K562 (cell line): ENCODE measurements at regions not wholly inside any gene's neighbourhood (a gene's known extent, or its start where the extent isn't known, plus 50 kb on each side); places are given as distances from the start of the nearest gene placed in this dataset.

Experiments
- ARID3A ChIP-seq: IDR thresholded peaks from 2 replicates; pipeline ENCODE4 v1.6.1; 2012; ENCODE audit warnings: low read depth, low read length, improper control_type of control experiment, borderline replicate concordance
- BRCA1 ChIP-seq, 2 experiments: fragments of 450-650 bp in 1 of 2; sonication (generic) in 1 of 2; formaldehyde crosslinking in 1 of 2; IDR thresholded peaks; 2 replicates each; pipeline versions ENCODE4 v1.5.0 to v1.6.1; 2017 to 2020; ENCODE audit warnings: mild to moderate bottlenecking in 1 of 2, missing genetic modification reagents in 1 of 2
- CAMTA2 ChIP-seq: fragments of 250-450 bp; sonication (Bioruptor Pico); conservative IDR thresholded peaks from 2 replicates; pipeline ENCODE4 v1.5.1; 2022
- CBX8 ChIP-seq: fragments of 200-600 bp; sonication (generic); IDR thresholded peaks from 2 replicates; pipeline ENCODE4 v1.6.1; 2012; ENCODE audit warnings: borderline replicate concordance, mixed run types, low read depth, mild to moderate bottlenecking, moderate library complexity, mixed read lengths, low read length, control low read depth, inconsistent platforms; ENCODE audit not compliant: poor library complexity, severe bottlenecking; ENCODE audit errors: extremely low read depth
- CCAR2 ChIP-seq: fragments of 200-400 bp; formaldehyde crosslinking; IDR thresholded peaks from 2 replicates; pipeline ENCODE4 v1.6.1; 2017; ENCODE audit warnings: mild to moderate bottlenecking, low read depth, low read length
- ETV1 ChIP-seq: fragments of 450-650 bp; conservative IDR thresholded peaks from 2 replicates; pipeline ENCODE4 v1.6.1; 2016; ENCODE audit warnings: missing genetic modification characterization, control low read depth, low read depth, missing compliant biosample characterization
- GTF2E2 ChIP-seq: fragments of 200-800 bp; sonication (Bioruptor generic); IDR thresholded peaks from 2 replicates; pipeline ENCODE4 v1.6.1; 2016; ENCODE audit warnings: missing genetic modification characterization, missing compliant biosample characterization
- GTF2F1 ChIP-seq: IDR thresholded peaks from 2 replicates; pipeline ENCODE4 v1.6.1; 2011; ENCODE audit warnings: low read depth, low read length, improper control_type of control experiment
- HOXB6 ChIP-seq: fragments of 250-450 bp; sonication (Bioruptor Pico); IDR thresholded peaks from 2 replicates; pipeline ENCODE4 v1.5.1; 2022; ENCODE audit warnings: mild to moderate bottlenecking, borderline replicate concordance
- MBD2 ChIP-seq: sonication (generic); IDR thresholded peaks from 2 replicates; pipeline ENCODE4 v1.6.1; 2016; ENCODE audit warnings: low read depth, borderline replicate concordance
- MCM2 ChIP-seq: fragments of 450-650 bp; IDR thresholded peaks from 2 replicates; pipeline ENCODE4 v1.6.1; 2017; ENCODE audit warnings: low read depth, mild to moderate bottlenecking
- MLX ChIP-seq, 2 experiments: fragments of 450-650 bp in 1 of 2; sonication (generic) in 1 of 2; formaldehyde crosslinking; conservative IDR thresholded peaks; 2 replicates each; pipeline versions ENCODE4 v1.4.0 to v1.8.1; 2020 to 2022; ENCODE audit warnings: mild to moderate bottlenecking in 1 of 2, missing genetic modification reagents in 1 of 2
- NCOA1 ChIP-seq: fragments of 450-650 bp; IDR thresholded peaks from 2 replicates; pipeline ENCODE4 v1.6.1; 2016; ENCODE audit warnings: low read depth
- POLR2A ChIP-seq: fragments of 450-650 bp; conservative IDR thresholded peaks from 2 replicates; pipeline ENCODE4 v1.6.1; 2016
- POU5F1 ChIP-seq: fragments of 150-350 bp; IDR thresholded peaks from 2 replicates; pipeline ENCODE4 v1.6.1; 2014; ENCODE audit warnings: borderline replicate concordance, low read length, low read depth, mild to moderate bottlenecking; ENCODE audit not compliant: partially characterized antibody
- SNIP1 ChIP-seq: fragments of 450-650 bp; IDR thresholded peaks from 2 replicates; pipeline ENCODE4 v1.7.1; 2017; ENCODE audit warnings: low read depth, mild to moderate bottlenecking
- ZBTB1 ChIP-seq: sonication (generic); formaldehyde crosslinking; IDR thresholded peaks from 2 replicates; pipeline ENCODE4 v1.8.1; 2023; ENCODE audit warnings: missing genetic modification reagents, low read depth, mild to moderate bottlenecking, borderline replicate concordance
- ZNF445 ChIP-seq: fragments of 250-450 bp; sonication (Bioruptor Pico); IDR thresholded peaks from 2 replicates; pipeline ENCODE4 v1.4.0; 2020; ENCODE audit warnings: low read depth, mild to moderate bottlenecking, moderate library complexity
- ZNF511 ChIP-seq: sonication (generic); formaldehyde crosslinking; IDR thresholded peaks from 2 replicates; pipeline ENCODE4 v1.8.0; 2022; ENCODE audit warnings: mild to moderate bottlenecking, missing genetic modification reagents
- TF ChIP-seq, protein P1 (sequence below): sonication (generic); formaldehyde crosslinking; IDR thresholded peaks from 2 replicates; pipeline ENCODE4 v1.9.0; 2022; ENCODE audit warnings: mild to moderate bottlenecking, missing genetic modification reagents
- TF ChIP-seq, protein P2 (sequence below): fragments of 450-650 bp; formaldehyde crosslinking; IDR thresholded peaks from 2 replicates; pipeline ENCODE4 v1.4.0; 2020; ENCODE audit warnings: mild to moderate bottlenecking, moderate library complexity
- TF ChIP-seq, protein P3 (sequence below): sonication (generic); formaldehyde crosslinking; IDR thresholded peaks from 2 replicates; pipeline ENCODE4 v1.8.1; 2023; ENCODE audit warnings: mild to moderate bottlenecking, missing genetic modification reagents

DNA sequence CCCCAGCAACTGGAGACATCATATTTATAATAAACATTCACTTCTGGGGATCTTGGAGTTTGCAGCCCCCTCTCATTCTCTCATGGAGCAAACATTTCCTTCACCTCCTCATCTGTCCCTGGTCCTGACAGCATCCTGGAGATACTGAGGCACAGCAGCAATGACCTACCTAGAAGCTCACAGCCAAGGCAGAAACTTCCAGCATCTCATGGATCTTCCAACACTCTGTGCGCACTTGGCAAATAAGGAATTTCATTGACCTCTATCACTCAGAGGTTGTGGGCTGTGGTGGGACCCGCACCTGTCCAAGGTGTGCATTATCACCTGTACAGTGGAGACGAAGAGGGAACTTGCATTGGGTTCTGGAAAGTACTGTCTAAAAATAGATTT is 109.8 kb downstream of the GGTLC2 start (continued):
- no peak for TF ChIP-seq ARID3A
- no peak for TF ChIP-seq POLR2A
- no peak for TF ChIP-seq MBD2
- TF ChIP-seq GTF2E2 (tag) = no peak
- no peak for TF ChIP-seq CAMTA2 (CRISPR knock-in tag)
- no peak for TF ChIP-seq CBX8
- TF ChIP-seq GTF2F1 = no peak
- no peak for TF ChIP-seq ZBTB1 (CRISPR knock-in tag)
- no peak for TF ChIP-seq BRCA1 (IDR thresholded peaks at IDR 0.05)
- TF ChIP-seq BRCA1 (CRISPR knock-in tag; IDR thresholded peaks at IDR 0.05) = no peak
- no peak for TF ChIP-seq ZNF511 (CRISPR knock-in tag)
- TF ChIP-seq, protein P1, sequence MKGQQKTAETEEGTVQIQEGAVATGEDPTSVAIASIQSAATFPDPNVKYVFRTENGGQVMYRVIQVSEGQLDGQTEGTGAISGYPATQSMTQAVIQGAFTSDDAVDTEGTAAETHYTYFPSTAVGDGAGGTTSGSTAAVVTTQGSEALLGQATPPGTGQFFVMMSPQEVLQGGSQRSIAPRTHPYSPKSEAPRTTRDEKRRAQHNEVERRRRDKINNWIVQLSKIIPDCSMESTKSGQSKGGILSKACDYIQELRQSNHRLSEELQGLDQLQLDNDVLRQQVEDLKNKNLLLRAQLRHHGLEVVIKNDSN = peak; percentile 51
- no peak for TF ChIP-seq NCOA1
- TF ChIP-seq, protein P2, sequence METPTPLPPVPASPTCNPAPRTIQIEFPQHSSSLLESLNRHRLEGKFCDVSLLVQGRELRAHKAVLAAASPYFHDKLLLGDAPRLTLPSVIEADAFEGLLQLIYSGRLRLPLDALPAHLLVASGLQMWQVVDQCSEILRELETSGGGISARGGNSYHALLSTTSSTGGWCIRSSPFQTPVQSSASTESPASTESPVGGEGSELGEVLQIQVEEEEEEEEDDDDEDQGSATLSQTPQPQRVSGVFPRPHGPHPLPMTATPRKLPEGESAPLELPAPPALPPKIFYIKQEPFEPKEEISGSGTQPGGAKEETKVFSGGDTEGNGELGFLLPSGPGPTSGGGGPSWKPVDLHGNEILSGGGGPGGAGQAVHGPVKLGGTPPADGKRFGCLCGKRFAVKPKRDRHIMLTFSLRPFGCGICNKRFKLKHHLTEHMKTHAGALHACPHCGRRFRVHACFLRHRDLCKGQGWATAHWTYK = no peak
- no peak for TF ChIP-seq ETV1 (tag)
- 0 out of 2 replicates have a peak, but pooled peaks have one; percentile 38 for TF ChIP-seq HOXB6 (CRISPR knock-in tag)
- TF ChIP-seq CCAR2 = 0 out of 2 replicates have a peak, but pooled peaks have one; percentile 10
- peak; percentile 34 for TF ChIP-seq POU5F1
- TF ChIP-seq MCM2 = no peak
- no peak for TF ChIP-seq MLX (CRISPR knock-in tag; conservative IDR thresholded peaks at IDR 0.05)
- no peak for TF ChIP-seq SNIP1
- TF ChIP-seq ZNF445 (CRISPR knock-in tag) = no peak
- TF ChIP-seq, protein P3, sequence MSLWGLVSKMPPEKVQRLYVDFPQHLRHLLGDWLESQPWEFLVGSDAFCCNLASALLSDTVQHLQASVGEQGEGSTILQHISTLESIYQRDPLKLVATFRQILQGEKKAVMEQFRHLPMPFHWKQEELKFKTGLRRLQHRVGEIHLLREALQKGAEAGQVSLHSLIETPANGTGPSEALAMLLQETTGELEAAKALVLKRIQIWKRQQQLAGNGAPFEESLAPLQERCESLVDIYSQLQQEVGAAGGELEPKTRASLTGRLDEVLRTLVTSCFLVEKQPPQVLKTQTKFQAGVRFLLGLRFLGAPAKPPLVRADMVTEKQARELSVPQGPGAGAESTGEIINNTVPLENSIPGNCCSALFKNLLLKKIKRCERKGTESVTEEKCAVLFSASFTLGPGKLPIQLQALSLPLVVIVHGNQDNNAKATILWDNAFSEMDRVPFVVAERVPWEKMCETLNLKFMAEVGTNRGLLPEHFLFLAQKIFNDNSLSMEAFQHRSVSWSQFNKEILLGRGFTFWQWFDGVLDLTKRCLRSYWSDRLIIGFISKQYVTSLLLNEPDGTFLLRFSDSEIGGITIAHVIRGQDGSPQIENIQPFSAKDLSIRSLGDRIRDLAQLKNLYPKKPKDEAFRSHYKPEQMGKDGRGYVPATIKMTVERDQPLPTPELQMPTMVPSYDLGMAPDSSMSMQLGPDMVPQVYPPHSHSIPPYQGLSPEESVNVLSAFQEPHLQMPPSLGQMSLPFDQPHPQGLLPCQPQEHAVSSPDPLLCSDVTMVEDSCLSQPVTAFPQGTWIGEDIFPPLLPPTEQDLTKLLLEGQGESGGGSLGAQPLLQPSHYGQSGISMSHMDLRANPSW (CRISPR knock-in tag) = no peak
